HEK293T (cell line): ENCODE measurements at regions not wholly inside any gene's neighbourhood (a gene's known extent, or its start where the extent isn't known, plus 50 kb on each side); places are given as distances from the start of the nearest gene placed in this dataset.

ENCODE experiments used
- CTCF ChIA-PET: fragments of 350-600 bp; formaldehyde crosslinking; extraction: SDS; loops from one replicate; lab custom pipeline; 2021; ENCODE audit warnings: antibody characterized with exemption, inconsistent platforms; lab: Yijun Ruan, JAX
- POLR2A ChIA-PET: fragments of 350-600 bp; formaldehyde crosslinking; extraction: SDS; loops from one replicate; lab custom pipeline; 2020; ENCODE audit warnings: antibody characterized with exemption, inconsistent platforms; lab: Yijun Ruan, JAX
- DNase-seq: peaks from one replicate; pipeline ENCODE4 v3.0.0; 2012; ENCODE audit warnings: mixed read lengths; ENCODE audit errors: extremely low spot score
- ARNT ChIP-seq: fragments of 450-650 bp; IDR thresholded peaks from 2 replicates; pipeline ENCODE4 v1.6.1; 2017; ENCODE audit warnings: mild to moderate bottlenecking
- BHLHE40 ChIP-seq: fragments of 450-650 bp; IDR thresholded peaks from 2 replicates; pipeline ENCODE4 v1.6.1; 2016; ENCODE audit warnings: mild to moderate bottlenecking, moderate library complexity, borderline replicate concordance
- CTBP1 ChIP-seq: fragments of 450-650 bp; IDR thresholded peaks from 2 replicates; pipeline ENCODE4 v1.6.1; 2016; ENCODE audit warnings: borderline replicate concordance
- ELF4 ChIP-seq: fragments of 450-650 bp; IDR thresholded peaks from 2 replicates; pipeline ENCODE4 v1.6.1; 2017; ENCODE audit warnings: antibody characterized with exemption
- FOXA1 ChIP-seq: fragments of 450-650 bp; IDR thresholded peaks from 2 replicates; pipeline ENCODE4 v1.6.1; 2016; ENCODE audit warnings: mild to moderate bottlenecking
- FOXK2 ChIP-seq: fragments of 450-650 bp; IDR thresholded peaks from 2 replicates; pipeline ENCODE4 v1.6.1; 2016; ENCODE audit warnings: mild to moderate bottlenecking
- FOXM1 ChIP-seq: fragments of 450-650 bp; IDR thresholded peaks from 2 replicates; pipeline ENCODE4 v1.6.1; 2017; ENCODE audit warnings: mild to moderate bottlenecking, borderline replicate concordance
- HDGF ChIP-seq: fragments of 450-650 bp; IDR thresholded peaks from 2 replicates; pipeline ENCODE4 v1.6.1; 2017; ENCODE audit warnings: antibody characterized with exemption, borderline replicate concordance
- L3MBTL2 ChIP-seq: fragments of 450-650 bp; conservative IDR thresholded peaks from 2 replicates; pipeline ENCODE4 v1.6.1; 2016; ENCODE audit warnings: mild to moderate bottlenecking
- LEF1 ChIP-seq: fragments of 450-650 bp; IDR thresholded peaks from 2 replicates; pipeline ENCODE4 v1.6.1; 2017; ENCODE audit warnings: mild to moderate bottlenecking, borderline replicate concordance
- NFRKB ChIP-seq: fragments of 450-650 bp; IDR thresholded peaks from 2 replicates; pipeline ENCODE4 v1.6.1; 2016; ENCODE audit warnings: mild to moderate bottlenecking, moderate library complexity
- SP1 ChIP-seq: fragments of 450-650 bp; IDR thresholded peaks from 2 replicates; pipeline ENCODE4 v1.6.1; 2017
- SUZ12 ChIP-seq: fragments of 450-650 bp; IDR thresholded peaks from 2 replicates; pipeline ENCODE4 v1.6.1; 2016; ENCODE audit warnings: mild to moderate bottlenecking
- TARDBP ChIP-seq: fragments of 450-650 bp; IDR thresholded peaks from 2 replicates; pipeline ENCODE4 v1.6.1; 2016
- ZNF384 ChIP-seq: fragments of 450-650 bp; IDR thresholded peaks from 2 replicates; pipeline ENCODE4 v1.6.1; 2016
- TF ChIP-seq, protein P1 (sequence below): fragments of 450-650 bp; IDR thresholded peaks from 2 replicates; pipeline ENCODE4 v1.6.1; 2016

DNA sequence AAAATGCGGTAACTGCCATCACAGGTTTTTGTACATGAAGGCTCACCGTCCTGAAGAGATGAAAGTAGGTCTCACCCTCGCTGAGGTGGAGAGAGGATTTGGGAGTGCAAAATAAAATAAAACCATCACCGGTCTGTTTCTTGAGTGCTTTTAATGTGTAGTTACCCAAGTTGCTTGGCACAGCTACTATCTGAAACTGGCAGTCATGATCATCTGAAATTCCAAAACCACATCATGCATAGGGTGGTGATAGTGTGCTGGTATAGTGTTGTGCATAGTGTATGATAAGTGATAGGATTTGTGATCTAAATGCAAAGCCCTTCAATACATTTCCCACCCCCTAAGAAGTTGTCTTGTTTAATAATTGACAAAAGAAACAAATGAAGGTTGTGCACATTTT, 381.3 kb downstream of the DMRT2 start:
- ChIA-PET POLR2A (no interaction called here), CTCF (no interaction called here)
- TF ChIP-seq TARDBP, result no peak
- no peak for TF ChIP-seq ZNF384
- TF ChIP-seq FOXA1, result no peak
- TF ChIP-seq LEF1, result no peak
- TF ChIP-seq FOXK2, result no peak
- DNase-seq, result no peak

- no peak for TF ChIP-seq FOXM1
- TF ChIP-seq BHLHE40, result no peak
- no peak for TF ChIP-seq SUZ12
- TF ChIP-seq L3MBTL2, result no peak
- no peak for TF ChIP-seq ZNF384
- no peak for TF ChIP-seq FOXA1
- TF ChIP-seq FOXK2, result no peak
- no peak for TF ChIP-seq LEF1
- TF ChIP-seq HDGF, result no peak
- TF ChIP-seq CTBP1, result no peak
- TF ChIP-seq ELF4, result no peak
- TF ChIP-seq, protein P1, sequence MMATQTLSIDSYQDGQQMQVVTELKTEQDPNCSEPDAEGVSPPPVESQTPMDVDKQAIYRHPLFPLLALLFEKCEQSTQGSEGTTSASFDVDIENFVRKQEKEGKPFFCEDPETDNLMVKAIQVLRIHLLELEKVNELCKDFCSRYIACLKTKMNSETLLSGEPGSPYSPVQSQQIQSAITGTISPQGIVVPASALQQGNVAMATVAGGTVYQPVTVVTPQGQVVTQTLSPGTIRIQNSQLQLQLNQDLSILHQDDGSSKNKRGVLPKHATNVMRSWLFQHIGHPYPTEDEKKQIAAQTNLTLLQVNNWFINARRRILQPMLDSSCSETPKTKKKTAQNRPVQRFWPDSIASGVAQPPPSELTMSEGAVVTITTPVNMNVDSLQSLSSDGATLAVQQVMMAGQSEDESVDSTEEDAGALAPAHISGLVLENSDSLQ, result no peak
- TF ChIP-seq SP1, result no peak
- TF ChIP-seq ARNT, result no peak
- no peak for TF ChIP-seq NFRKB
- TF ChIP-seq TARDBP, result no peak
- ChIA-PET CTCF (no interaction called here), POLR2A (no interaction called here)
- peak; percentile 21 for DNase-seq
Measured at GRCh38 chr9:1434052-1434767, 384.1 kb downstream of the DMRT2 start.

DNA sequence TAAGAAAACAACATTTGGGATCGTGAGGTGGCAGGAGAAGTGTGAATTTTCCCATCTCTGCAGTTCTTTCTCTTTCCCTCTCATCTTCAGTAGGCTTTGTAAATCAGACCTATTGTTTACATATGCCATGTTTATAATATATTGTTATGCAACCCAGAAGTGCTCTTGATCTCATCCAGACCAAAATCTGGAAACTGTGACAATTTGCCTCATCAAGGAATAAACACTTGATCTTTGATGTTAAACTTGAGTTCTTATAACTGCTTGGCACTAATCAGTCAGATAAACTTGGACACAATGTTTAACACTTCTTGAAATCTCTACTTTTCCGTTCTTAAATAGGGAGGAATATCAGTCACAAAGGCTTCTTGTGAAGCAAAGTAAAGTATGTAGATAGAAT, 384.7 kb downstream of the DMRT2 start:
- ChIA-PET CTCF (no interaction called here), POLR2A (no interaction called here)
- no peak for DNase-seq
- TF ChIP-seq ZNF384 (no peak), FOXM1 (no peak), NFRKB (no peak), SUZ12 (no peak), LEF1 (no peak), SP1 (no peak), FOXK2 (no peak), TARDBP (no peak), CTBP1 (no peak), FOXA1 (no peak), ARNT (no peak), ELF4 (no peak), L3MBTL2 (no peak), BHLHE40 (no peak), HDGF (no peak)
- TF ChIP-seq, protein P1, result no peak

DNA sequence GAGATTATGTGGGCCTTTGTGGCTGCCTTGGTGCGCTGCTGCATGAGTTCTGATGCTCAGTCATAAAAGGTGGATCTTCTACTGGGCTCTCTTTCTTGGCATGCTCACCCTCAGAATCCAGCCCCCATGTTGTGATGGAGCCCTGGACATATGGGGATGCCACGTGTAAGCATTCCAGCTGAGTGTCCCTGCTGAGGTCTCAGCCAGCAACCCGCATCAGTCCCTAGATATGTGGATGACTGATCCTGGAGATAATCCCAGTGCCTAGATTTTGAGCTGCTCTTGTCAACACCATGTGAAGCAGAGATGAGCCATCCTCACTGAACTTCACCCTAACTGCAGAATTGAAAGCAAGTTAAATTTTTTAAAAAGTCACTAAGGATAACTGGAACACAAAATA, 390.1 kb downstream of the DMRT2 start:
- ChIA-PET POLR2A (no interaction called here), CTCF (interaction anchor here (0.6 kb wide), 1 partner anchor 455 kb away, joined by 3 read pairs; no protein-coding TSS in a partner anchor)
- TF ChIP-seq TARDBP (no peak), SP1 (no peak), FOXM1 (no peak), ARNT (no peak), ZNF384 (no peak), FOXA1 (no peak), LEF1 (no peak), L3MBTL2 (no peak), FOXK2 (no peak), ELF4 (no peak), SUZ12 (no peak), CTBP1 (no peak)
- TF ChIP-seq, protein P1, result no peak
- DNase-seq, result no peak

DNA sequence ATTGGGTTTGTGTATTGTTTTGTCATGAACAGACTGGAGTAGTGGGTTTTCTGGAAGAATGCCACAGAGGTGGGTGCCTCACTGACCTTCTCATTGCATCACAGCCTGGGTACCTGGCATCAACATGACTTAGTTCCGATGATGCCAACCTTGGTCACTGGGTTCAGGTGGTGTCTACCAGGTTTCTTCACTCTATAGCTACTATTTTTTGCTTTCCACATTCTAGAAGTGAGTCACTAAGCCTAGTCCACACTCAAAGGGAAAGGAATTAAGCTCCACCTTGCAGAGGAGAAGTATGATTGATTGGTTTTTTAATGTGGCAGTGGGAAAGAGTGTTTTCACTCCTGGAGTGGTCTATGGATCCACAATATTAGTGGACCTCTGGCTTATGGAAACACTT, 391.9 kb downstream of the DMRT2 start:
- TF ChIP-seq LEF1, result no peak
- TF ChIP-seq CTBP1, result no peak
- no peak for TF ChIP-seq NFRKB
- TF ChIP-seq ELF4, result no peak
- TF ChIP-seq SP1, result no peak
- no peak for TF ChIP-seq FOXM1
- TF ChIP-seq FOXK2, result no peak
- TF ChIP-seq FOXA1, result no peak
- TF ChIP-seq, protein P1, result no peak
- no peak for DNase-seq
- POLR2A ChIA-PET, result no interaction called here
- CTCF ChIA-PET, result no interaction called here

DNA sequence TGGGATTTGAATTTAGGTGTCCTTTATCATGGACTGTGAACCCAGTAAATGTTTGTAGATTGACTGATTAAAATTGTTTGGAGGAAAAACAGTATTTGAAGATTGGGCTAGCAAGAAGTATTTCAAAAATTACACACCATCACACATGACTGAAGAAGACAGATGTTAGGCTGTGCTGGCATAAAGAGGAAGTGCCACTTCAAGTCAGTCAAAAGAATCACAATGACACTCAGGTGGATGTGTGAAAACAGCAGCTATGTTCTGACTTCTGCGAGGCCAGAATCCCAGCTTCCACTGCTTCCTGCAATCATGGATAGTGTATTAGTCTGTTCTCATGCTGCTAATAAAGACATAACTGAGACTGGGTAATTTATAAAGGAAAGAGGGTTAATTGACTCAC, 393.3 kb downstream of the DMRT2 start:
- no peak for TF ChIP-seq CTBP1
- TF ChIP-seq L3MBTL2, result no peak
- no peak for TF ChIP-seq NFRKB
- TF ChIP-seq HDGF, result no peak
- TF ChIP-seq, protein P1, result no peak
- TF ChIP-seq SP1, result no peak
- TF ChIP-seq ELF4, result no peak
- ChIA-PET CTCF (interaction anchor here (0.7 kb wide), 1 partner anchor 11 kb away, joined by 3 read pairs; no protein-coding TSS in a partner anchor), POLR2A (no interaction called here)
- DNase-seq, result no peak
